Renal pelvis (tissue), 1 donor: ENCODE measurements at regions not wholly inside any gene's neighbourhood (a gene's known extent, or its start where the extent isn't known, plus 50 kb on each side); places are given as distances from the start of the nearest gene placed in this dataset.
A peak's percentile ranks its signal among the peaks of the same experiment; 100 is the strongest.
"Not testable (repeated sequence)": the region's sequence is repeated elsewhere in the genome, so short reads cannot be mapped to it uniquely, and the experiment has no call there.

Source experiments
- DNase-seq: peaks from one replicate; pipeline ENCODE4 v3.0.0-alpha.2; 2013

GRCh38 chr6:147674099-147674498, 165.6 kb downstream of the SAMD5 start:
- no peak for DNase-seq

- no peak for DNase-seq
Measured at GRCh38 chr6:147674794-147675193, 166.3 kb downstream of the SAMD5 start.

GRCh38 chr6:147675281-147675680, 166.8 kb downstream of the SAMD5 start:
- DNase-seq: no peak

GRCh38 chr6:147676495-147677199, 168.2 kb downstream of the SAMD5 start:
- no peak for DNase-seq

GRCh38 chr6:147677647-147678046, 169.2 kb downstream of the SAMD5 start:
- DNase-seq: no peak

GRCh38 chr6:147678253-147678652, 169.8 kb downstream of the SAMD5 start:
- peak; percentile 41 for DNase-seq

- no peak for DNase-seq
Measured at GRCh38 chr6:147684906-147685305, 176.4 kb downstream of the SAMD5 start.

- no peak for DNase-seq
Measured at GRCh38 chr6:147689398-147689797, 180.9 kb downstream of the SAMD5 start.

GRCh38 chr6:147691446-147691845, 183.0 kb downstream of the SAMD5 start:
- DNase-seq: no peak

GRCh38 chr6:147693181-147693580, 184.7 kb downstream of the SAMD5 start:
- no peak for DNase-seq

- not testable (repeated sequence) for DNase-seq
Measured at GRCh38 chr6:147694556-147694955, 186.1 kb downstream of the SAMD5 start.

GRCh38 chr6:147695819-147696218, 187.3 kb downstream of the SAMD5 start:
- DNase-seq: no peak

- no peak for DNase-seq
Measured at GRCh38 chr6:147699140-147699539, 190.7 kb downstream of the SAMD5 start.

GRCh38 chr6:147699637-147700036, 191.1 kb downstream of the SAMD5 start:
- DNase-seq: no peak

GRCh38 chr6:147700436-147701209, 192.1 kb downstream of the SAMD5 start:
- DNase-seq: no peak

- DNase-seq: no peak
Measured at GRCh38 chr6:147704691-147705090, 196.2 kb downstream of the SAMD5 start.

GRCh38 chr6:147707524-147707923, 199.0 kb downstream of the SAMD5 start:
- DNase-seq: no peak

- DNase-seq: no peak
Measured at GRCh38 chr6:147708170-147708569, 199.7 kb downstream of the SAMD5 start.

- no peak for DNase-seq
Measured at GRCh38 chr6:147709396-147710272, 201.1 kb downstream of the SAMD5 start.

GRCh38 chr6:147710890-147711289, 202.4 kb downstream of the SAMD5 start:
- DNase-seq: no peak

- DNase-seq: no peak
Measured at GRCh38 chr6:147711476-147711875, 203.0 kb downstream of the SAMD5 start.

- DNase-seq: no peak
Measured at GRCh38 chr6:147712841-147713240, 204.4 kb downstream of the SAMD5 start.
